Liver (tissue), 8 donors: ENCODE measurements at regions not wholly inside any gene's neighbourhood (a gene's known extent, or its start where the extent isn't known, plus 50 kb on each side); places are given as distances from the start of the nearest gene placed in this dataset.

Experiments used
- DNase-seq: peaks from one replicate; pipeline ENCODE4 v3.0.0-alpha.2; 2017; ENCODE audit warnings: low spot score
- H3K27ac ChIP-seq, 2 donors: one replicate each; pipeline ENCODE4 v1.7.0; 2013; ENCODE audit warnings: inconsistent platforms in 2 of 2, low read length in 2 of 2, control low read depth in 1 of 2, low read depth in 1 of 2, mild to moderate bottlenecking in 1 of 2
- H3K27me3 ChIP-seq, 4 donors: one replicate each; pipeline versions ENCODE4 v1.6.1 to v1.7.0; 2013; ENCODE audit warnings: low read length in 3 of 4, inconsistent platforms in 1 of 4, mild to moderate bottlenecking in 1 of 4, moderate library complexity in 1 of 4; ENCODE audit not compliant: control insufficient read depth in 4 of 4, insufficient read depth in 4 of 4
- H3K36me3 ChIP-seq, 4 donors: one replicate each; pipeline versions ENCODE4 v1.6.1 to v1.7.0; 2013; ENCODE audit warnings: low read length in 3 of 4, mild to moderate bottlenecking in 3 of 4, low read depth in 1 of 4, moderate library complexity in 1 of 4; ENCODE audit not compliant: control insufficient read depth in 4 of 4, insufficient read depth in 3 of 4
- H3K4me1 ChIP-seq, 4 donors: one replicate each; pipeline versions ENCODE4 v1.6.1 to v1.7.0; 2013; ENCODE audit warnings: low read length in 3 of 4, mild to moderate bottlenecking in 3 of 4, moderate library complexity in 1 of 4; ENCODE audit not compliant: control insufficient read depth in 4 of 4, insufficient read depth in 4 of 4
- H3K4me3 ChIP-seq, 3 donors: one replicate each; pipeline versions ENCODE4 v1.6.1 to v1.7.0; 2013; ENCODE audit warnings: low read length in 3 of 3, control low read depth in 1 of 3, low read depth in 1 of 3, mild to moderate bottlenecking in 1 of 3
- H3K9ac ChIP-seq, 2 donors: one replicate each; pipeline ENCODE4 v1.7.0; 2013; ENCODE audit warnings: low read length in 2 of 2, mild to moderate bottlenecking in 2 of 2, moderate library complexity in 2 of 2, control low read depth in 1 of 2, low read depth in 1 of 2
- H3K9me3 ChIP-seq, 4 donors: one replicate each; pipeline versions ENCODE4 v1.6.1 to v1.7.0; 2013; ENCODE audit warnings: low read length in 3 of 4; ENCODE audit not compliant: control insufficient read depth in 4 of 4
- CTCF ChIP-seq: fragments of 150-350 bp; IDR thresholded peaks from 2 replicates; pipeline ENCODE4 v1.5.1; 2017; ENCODE audit warnings: improper control_type of control experiment, low read depth, low read length; ENCODE audit not compliant: missing input control
- FOXA1 ChIP-seq: IDR thresholded peaks from 2 replicates; pipeline ENCODE4 v1.6.1; 2016; ENCODE audit warnings: antibody characterized with exemption
- FOXA2 ChIP-seq: IDR thresholded peaks from 2 replicates; pipeline ENCODE4 v1.6.1; 2016; ENCODE audit warnings: antibody characterized with exemption
- GABPA ChIP-seq, 2 donors: IDR thresholded peaks in 1 of 2; conservative IDR thresholded peaks in 1 of 2; 2 replicates each; pipeline ENCODE4 v1.6.1; 2016; ENCODE audit warnings: antibody characterized with exemption in 2 of 2, mild to moderate bottlenecking in 1 of 2, moderate library complexity in 1 of 2
- HNF4A ChIP-seq, 2 donors: conservative IDR thresholded peaks; 2 replicates each; pipeline ENCODE4 v1.6.1; 2016; ENCODE audit warnings: antibody characterized with exemption in 2 of 2, mild to moderate bottlenecking in 2 of 2
- HNF4G ChIP-seq: IDR thresholded peaks from 2 replicates; pipeline ENCODE4 v1.6.1; 2016; ENCODE audit warnings: antibody characterized with exemption
- JUND ChIP-seq, 2 donors: IDR thresholded peaks; 2 replicates each; pipeline ENCODE4 v1.6.1; 2016; ENCODE audit warnings: antibody characterized with exemption in 2 of 2
- MAX ChIP-seq: IDR thresholded peaks from 2 replicates; pipeline ENCODE4 v1.6.1; 2016; ENCODE audit warnings: antibody characterized with exemption
- NR2F2 ChIP-seq: IDR thresholded peaks from 2 replicates; pipeline ENCODE4 v1.6.1; 2016; ENCODE audit warnings: antibody characterized with exemption
- RAD21 ChIP-seq, 2 donors: IDR thresholded peaks; 2 replicates each; pipeline ENCODE4 v1.6.1; 2016; ENCODE audit warnings: antibody characterized with exemption in 2 of 2, mild to moderate bottlenecking in 2 of 2
- RXRA ChIP-seq, 2 donors: IDR thresholded peaks; 2 replicates each; pipeline ENCODE4 v1.6.1; 2017 to 2018; ENCODE audit warnings: antibody characterized with exemption in 2 of 2, mild to moderate bottlenecking in 1 of 2
- YY1 ChIP-seq: IDR thresholded peaks from 2 replicates; pipeline ENCODE4 v1.6.1; 2016; ENCODE audit warnings: antibody characterized with exemption, mild to moderate bottlenecking
- WGBS: extraction: QIAGEN DNeasy Blood & Tissue Kit; methylation state at CpG from one replicate; pipeline ENCODE4 v1.1.7; 2013; 5-methylcytosine and 5-hydroxymethylcytosine counted together
- TF ChIP-seq, protein P1 (sequence below): IDR thresholded peaks from 2 replicates; pipeline ENCODE4 v1.6.1; 2016; ENCODE audit warnings: antibody characterized with exemption, mild to moderate bottlenecking
- TF ChIP-seq, protein P2 (sequence below): IDR thresholded peaks from 2 replicates; pipeline ENCODE4 v1.6.1; 2016; ENCODE audit warnings: antibody characterized with exemption
- TF ChIP-seq, protein P3 (sequence below): IDR thresholded peaks from 2 replicates; pipeline ENCODE4 v1.6.1; 2016; ENCODE audit warnings: antibody characterized with exemption
- donor health status: healthy.
- donor health status: healthy.
- donor health status: healthy.
- donor health status: healthy.
- donor health status: healthy.

- H3K9me3 ChIP-seq: no peaks in the 10 kb centered on the region
- DNase-seq: no peak
- no peak overlapping the region for H3K9ac ChIP-seq
- TF ChIP-seq FOXA2 (no peak), YY1 (no peak)
- no peak overlapping the region for H3K27ac ChIP-seq
- H3K27me3 ChIP-seq: no peaks in the 10 kb centered on the region
- no peaks in the 10 kb centered on the region for H3K4me1 ChIP-seq
- WGBS: 80% methylated on average over 4 of the region's 4 CpGs
- H3K4me3 ChIP-seq: no peak overlapping the region
- no peaks in the 10 kb centered on the region for H3K36me3 ChIP-seq
These were observed 381.8 kb upstream of the NOX3 start for GRCh38 chr6:155837474-155837873.

DNA sequence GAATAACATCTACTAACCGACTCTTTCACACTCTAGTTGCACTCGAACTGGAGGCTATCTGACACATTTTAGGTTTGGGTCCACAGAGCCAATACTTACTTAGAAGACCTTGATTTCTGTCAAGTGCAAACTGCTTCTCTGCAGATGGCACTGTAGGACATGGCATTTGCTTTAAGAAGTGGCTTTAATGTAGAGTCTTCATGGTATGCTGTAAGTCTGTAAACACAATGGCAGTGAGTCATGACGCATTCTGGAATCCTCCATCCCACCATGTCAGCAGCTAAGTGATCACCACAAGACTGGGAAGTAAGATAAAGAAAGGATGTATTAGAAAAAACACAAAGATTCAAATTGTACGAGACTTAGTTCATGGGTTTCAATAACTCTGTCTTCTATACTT, 377.0 kb upstream of the NOX3 start:
- TF ChIP-seq, protein P1, sequence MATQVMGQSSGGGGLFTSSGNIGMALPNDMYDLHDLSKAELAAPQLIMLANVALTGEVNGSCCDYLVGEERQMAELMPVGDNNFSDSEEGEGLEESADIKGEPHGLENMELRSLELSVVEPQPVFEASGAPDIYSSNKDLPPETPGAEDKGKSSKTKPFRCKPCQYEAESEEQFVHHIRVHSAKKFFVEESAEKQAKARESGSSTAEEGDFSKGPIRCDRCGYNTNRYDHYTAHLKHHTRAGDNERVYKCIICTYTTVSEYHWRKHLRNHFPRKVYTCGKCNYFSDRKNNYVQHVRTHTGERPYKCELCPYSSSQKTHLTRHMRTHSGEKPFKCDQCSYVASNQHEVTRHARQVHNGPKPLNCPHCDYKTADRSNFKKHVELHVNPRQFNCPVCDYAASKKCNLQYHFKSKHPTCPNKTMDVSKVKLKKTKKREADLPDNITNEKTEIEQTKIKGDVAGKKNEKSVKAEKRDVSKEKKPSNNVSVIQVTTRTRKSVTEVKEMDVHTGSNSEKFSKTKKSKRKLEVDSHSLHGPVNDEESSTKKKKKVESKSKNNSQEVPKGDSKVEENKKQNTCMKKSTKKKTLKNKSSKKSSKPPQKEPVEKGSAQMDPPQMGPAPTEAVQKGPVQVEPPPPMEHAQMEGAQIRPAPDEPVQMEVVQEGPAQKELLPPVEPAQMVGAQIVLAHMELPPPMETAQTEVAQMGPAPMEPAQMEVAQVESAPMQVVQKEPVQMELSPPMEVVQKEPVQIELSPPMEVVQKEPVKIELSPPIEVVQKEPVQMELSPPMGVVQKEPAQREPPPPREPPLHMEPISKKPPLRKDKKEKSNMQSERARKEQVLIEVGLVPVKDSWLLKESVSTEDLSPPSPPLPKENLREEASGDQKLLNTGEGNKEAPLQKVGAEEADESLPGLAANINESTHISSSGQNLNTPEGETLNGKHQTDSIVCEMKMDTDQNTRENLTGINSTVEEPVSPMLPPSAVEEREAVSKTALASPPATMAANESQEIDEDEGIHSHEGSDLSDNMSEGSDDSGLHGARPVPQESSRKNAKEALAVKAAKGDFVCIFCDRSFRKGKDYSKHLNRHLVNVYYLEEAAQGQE: no peak
- TF ChIP-seq MAX: no peak
- no peak for TF ChIP-seq FOXA2
- no peak for TF ChIP-seq RAD21 (IDR thresholded peaks at IDR 0.05)
- TF ChIP-seq, protein P2, sequence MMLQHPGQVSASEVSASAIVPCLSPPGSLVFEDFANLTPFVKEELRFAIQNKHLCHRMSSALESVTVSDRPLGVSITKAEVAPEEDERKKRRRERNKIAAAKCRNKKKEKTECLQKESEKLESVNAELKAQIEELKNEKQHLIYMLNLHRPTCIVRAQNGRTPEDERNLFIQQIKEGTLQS: no peak
- TF ChIP-seq CTCF: no peak
- TF ChIP-seq HNF4A (conservative IDR thresholded peaks at IDR 0.05): no peak
- TF ChIP-seq HNF4G: no peak
- no peak for TF ChIP-seq GABPA (IDR thresholded peaks at IDR 0.05 in 1 of 2, conservative IDR thresholded peaks at IDR 0.05 in 1 of 2)
- no peak for TF ChIP-seq YY1
- TF ChIP-seq NR2F2: no peak
- TF ChIP-seq RXRA (IDR thresholded peaks at IDR 0.05): no peak
- H3K27ac ChIP-seq: no peak overlapping the region
- H3K36me3 ChIP-seq: no peaks in the 10 kb centered on the region
- H3K9ac ChIP-seq: no peak overlapping the region
- H3K4me3 ChIP-seq: no peak overlapping the region
- no peaks in the 10 kb centered on the region for H3K9me3 ChIP-seq
- DNase-seq: no peak
- no peaks in the 10 kb centered on the region for H3K27me3 ChIP-seq
- H3K4me1 ChIP-seq: no peaks in the 10 kb centered on the region
- WGBS: 67% methylated on average over 4 of the region's 4 CpGs

GRCh38 chr6:155830531-155830930, 374.9 kb upstream of the NOX3 start:
- Histone ChIP-seq H3K27me3 (no peaks in the 10 kb centered on the region), H3K27ac (no peak overlapping the region), H3K4me3 (no peak overlapping the region), H3K9ac (no peak overlapping the region), H3K9me3 (no peaks in the 10 kb centered on the region), H3K36me3 (no peaks in the 10 kb centered on the region), H3K4me1 (no peaks in the 10 kb centered on the region)
- no peak for DNase-seq
- TF ChIP-seq, protein P3, sequence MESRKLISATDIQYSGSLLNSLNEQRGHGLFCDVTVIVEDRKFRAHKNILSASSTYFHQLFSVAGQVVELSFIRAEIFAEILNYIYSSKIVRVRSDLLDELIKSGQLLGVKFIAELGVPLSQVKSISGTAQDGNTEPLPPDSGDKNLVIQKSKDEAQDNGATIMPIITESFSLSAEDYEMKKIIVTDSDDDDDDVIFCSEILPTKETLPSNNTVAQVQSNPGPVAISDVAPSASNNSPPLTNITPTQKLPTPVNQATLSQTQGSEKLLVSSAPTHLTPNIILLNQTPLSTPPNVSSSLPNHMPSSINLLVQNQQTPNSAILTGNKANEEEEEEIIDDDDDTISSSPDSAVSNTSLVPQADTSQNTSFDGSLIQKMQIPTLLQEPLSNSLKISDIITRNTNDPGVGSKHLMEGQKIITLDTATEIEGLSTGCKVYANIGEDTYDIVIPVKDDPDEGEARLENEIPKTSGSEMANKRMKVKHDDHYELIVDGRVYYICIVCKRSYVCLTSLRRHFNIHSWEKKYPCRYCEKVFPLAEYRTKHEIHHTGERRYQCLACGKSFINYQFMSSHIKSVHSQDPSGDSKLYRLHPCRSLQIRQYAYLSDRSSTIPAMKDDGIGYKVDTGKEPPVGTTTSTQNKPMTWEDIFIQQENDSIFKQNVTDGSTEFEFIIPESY: no peak
- no peak for TF ChIP-seq RXRA (IDR thresholded peaks at IDR 0.05)
- no peak for TF ChIP-seq MAX
- no peak for TF ChIP-seq RAD21 (IDR thresholded peaks at IDR 0.05)
- no peak for TF ChIP-seq FOXA1
- no peak for TF ChIP-seq NR2F2
- TF ChIP-seq JUND (IDR thresholded peaks at IDR 0.05): no peak
- TF ChIP-seq, protein P2: no peak
- no peak for TF ChIP-seq HNF4A (conservative IDR thresholded peaks at IDR 0.05)
- WGBS: 71% methylated on average over 5 of the region's 5 CpGs
